DOHH2 (cell line): ENCODE measurements at regions not wholly inside any gene's neighbourhood (a gene's known extent, or its start where the extent isn't known, plus 50 kb on each side); places are given as distances from the start of the nearest gene placed in this dataset.

Experiments used
- H3F3A ChIP-seq: fragments of 200-600 bp; sonication (generic), shearing (Covaris generic); 2 replicates; pipeline ENCODE4 v1.6.0; 2016; ENCODE audit warnings: antibody characterized with exemption, mild to moderate bottlenecking; ENCODE audit not compliant: control insufficient read depth, insufficient read depth
- H3K27ac ChIP-seq: fragments of 200-600 bp; sonication (generic); 2 replicates; pipeline ENCODE4 v1.5.1; 2014; ENCODE audit warnings: low read depth, mild to moderate bottlenecking, low read length, moderate library complexity
- H3K27me3 ChIP-seq: fragments of 200-600 bp; sonication (generic); 2 replicates; pipeline ENCODE4 v1.6.1; 2014; ENCODE audit warnings: mild to moderate bottlenecking, low read length, mixed read lengths; ENCODE audit not compliant: control insufficient read depth
- H3K36me3 ChIP-seq: fragments of 200-600 bp; sonication (generic); 2 replicates; pipeline ENCODE4 v1.6.1; 2014; ENCODE audit warnings: mild to moderate bottlenecking, low read length, moderate library complexity, mixed read lengths; ENCODE audit not compliant: control insufficient read depth
- H3K4me1 ChIP-seq: fragments of 200-600 bp; sonication (generic); 2 replicates; pipeline ENCODE4 v1.6.1; 2014; ENCODE audit warnings: mild to moderate bottlenecking, low read length, mixed read lengths; ENCODE audit not compliant: control insufficient read depth
- H3K4me2 ChIP-seq: fragments of 200-600 bp; sonication (generic); 2 replicates; pipeline ENCODE4 v1.6.0; 2014; ENCODE audit warnings: mild to moderate bottlenecking, low read length, moderate library complexity
- H3K4me3 ChIP-seq: fragments of 200-600 bp; sonication (generic); 2 replicates; pipeline ENCODE4 v1.5.1; 2014; ENCODE audit warnings: mild to moderate bottlenecking, low read length, mixed read lengths
- H3K79me2 ChIP-seq: fragments of 200-600 bp; sonication (generic); 2 replicates; pipeline ENCODE4 v1.6.1; 2014; ENCODE audit warnings: mild to moderate bottlenecking, low read length, mixed read lengths; ENCODE audit not compliant: control insufficient read depth
- H3K9me2 ChIP-seq: fragments of 200-600 bp; sonication (generic); replicated peaks from 2 replicates; pipeline ENCODE4 v1.6.1; 2014; ENCODE audit warnings: mild to moderate bottlenecking, low read length, mixed read lengths; ENCODE audit not compliant: control insufficient read depth
- H3K9me3 ChIP-seq: fragments of 200-600 bp; sonication (generic); 2 replicates; pipeline ENCODE4 v1.6.1; 2014; ENCODE audit warnings: antibody characterized with exemption, low read length, mixed read lengths; ENCODE audit not compliant: control insufficient read depth, insufficient read depth
- H4K20me1 ChIP-seq: fragments of 200-600 bp; sonication (generic); 2 replicates; pipeline ENCODE4 v1.6.0; 2014; ENCODE audit warnings: low read depth, mild to moderate bottlenecking, antibody characterized with exemption, low read length, moderate library complexity; ENCODE audit not compliant: control insufficient read depth, insufficient read depth
- EZH2phosphoT487 ChIP-seq: fragments of 200-600 bp; sonication (generic); IDR thresholded peaks from 2 replicates; pipeline ENCODE4 v1.6.1; 2017; ENCODE audit warnings: borderline replicate concordance, mild to moderate bottlenecking, antibody characterized with exemption, low read length, moderate library complexity, mixed read lengths
- TF ChIP-seq, protein P1 (sequence below): fragments of 200-600 bp; sonication (generic); IDR thresholded peaks from one replicate; pipeline ENCODE4 v1.5.1; 2014; ENCODE audit warnings: antibody characterized with exemption, mild to moderate bottlenecking, low read depth, low read length; ENCODE audit not compliant: poor library complexity, severe bottlenecking

DNA sequence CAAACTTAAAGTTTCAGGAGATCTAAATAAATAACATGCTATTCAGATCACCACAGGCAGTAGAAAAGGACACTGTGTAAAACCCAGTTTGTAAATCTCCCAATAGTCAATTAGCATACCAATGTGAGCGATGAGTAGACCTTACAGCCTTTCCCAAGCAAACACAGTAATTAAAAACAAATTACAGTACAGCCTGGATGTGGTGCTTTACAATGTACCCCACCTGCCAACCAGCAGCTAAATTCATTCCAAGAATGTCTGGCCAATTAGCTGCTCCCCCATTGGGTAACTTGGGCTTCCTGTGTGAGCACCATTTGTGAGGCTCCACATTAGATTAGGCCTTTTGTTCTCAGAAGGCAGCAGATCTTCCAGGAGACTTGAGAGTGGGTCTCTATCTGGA lies 635.0 kb downstream of the TBL1XR1 start:
- TF ChIP-seq, protein P1, sequence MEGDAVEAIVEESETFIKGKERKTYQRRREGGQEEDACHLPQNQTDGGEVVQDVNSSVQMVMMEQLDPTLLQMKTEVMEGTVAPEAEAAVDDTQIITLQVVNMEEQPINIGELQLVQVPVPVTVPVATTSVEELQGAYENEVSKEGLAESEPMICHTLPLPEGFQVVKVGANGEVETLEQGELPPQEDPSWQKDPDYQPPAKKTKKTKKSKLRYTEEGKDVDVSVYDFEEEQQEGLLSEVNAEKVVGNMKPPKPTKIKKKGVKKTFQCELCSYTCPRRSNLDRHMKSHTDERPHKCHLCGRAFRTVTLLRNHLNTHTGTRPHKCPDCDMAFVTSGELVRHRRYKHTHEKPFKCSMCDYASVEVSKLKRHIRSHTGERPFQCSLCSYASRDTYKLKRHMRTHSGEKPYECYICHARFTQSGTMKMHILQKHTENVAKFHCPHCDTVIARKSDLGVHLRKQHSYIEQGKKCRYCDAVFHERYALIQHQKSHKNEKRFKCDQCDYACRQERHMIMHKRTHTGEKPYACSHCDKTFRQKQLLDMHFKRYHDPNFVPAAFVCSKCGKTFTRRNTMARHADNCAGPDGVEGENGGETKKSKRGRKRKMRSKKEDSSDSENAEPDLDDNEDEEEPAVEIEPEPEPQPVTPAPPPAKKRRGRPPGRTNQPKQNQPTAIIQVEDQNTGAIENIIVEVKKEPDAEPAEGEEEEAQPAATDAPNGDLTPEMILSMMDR: no peak
- no peak for TF ChIP-seq EZH2phosphoT487
- no peaks in the 10 kb centered on the region for H4K20me1 ChIP-seq
- no peaks in the 10 kb centered on the region for H3K4me1 ChIP-seq
- no peaks in the 10 kb centered on the region for H3K27me3 ChIP-seq
- no peaks in the 10 kb centered on the region for H3K79me2 ChIP-seq
- H3K9me2 ChIP-seq: no peaks in the 10 kb centered on the region
- no peak overlapping the region for H3K4me3 ChIP-seq
- H3K9me3 ChIP-seq: no peaks in the 10 kb centered on the region
- no peak overlapping the region for H3K4me2 ChIP-seq
- H3K27ac ChIP-seq: no peak overlapping the region
- H3K36me3 ChIP-seq: no peaks in the 10 kb centered on the region
- no peaks in the 10 kb centered on the region for H3F3A ChIP-seq

DNA sequence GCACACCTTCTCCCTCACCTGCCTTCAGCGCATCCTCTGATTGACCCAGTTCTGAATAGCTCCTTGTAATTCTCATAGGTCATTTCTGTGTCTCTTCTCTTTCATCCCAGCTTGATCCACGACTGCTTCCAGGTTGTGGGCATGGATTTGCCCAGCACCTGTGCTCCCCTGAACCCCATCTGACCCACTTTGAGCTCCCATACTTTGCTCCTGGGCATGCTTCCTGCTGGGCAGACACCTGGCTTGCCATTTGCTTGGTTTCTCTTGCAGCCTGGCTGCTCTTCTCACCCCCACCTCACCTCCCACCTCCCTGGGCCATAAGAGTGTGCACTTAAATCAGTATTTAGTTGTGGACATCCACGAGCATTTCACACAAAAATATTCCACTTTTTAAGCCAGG lies 635.5 kb downstream of the TBL1XR1 start:
- no peak overlapping the region for H3K4me2 ChIP-seq
- no peaks in the 10 kb centered on the region for H4K20me1 ChIP-seq
- H3K27ac ChIP-seq: no peak overlapping the region
- no peaks in the 10 kb centered on the region for H3K9me3 ChIP-seq
- H3K4me1 ChIP-seq: no peaks in the 10 kb centered on the region
- H3K9me2 ChIP-seq: no peaks in the 10 kb centered on the region
- H3K79me2 ChIP-seq: no peaks in the 10 kb centered on the region
- H3K4me3 ChIP-seq: no peak overlapping the region
- H3F3A ChIP-seq: no peaks in the 10 kb centered on the region
- no peaks in the 10 kb centered on the region for H3K36me3 ChIP-seq
- TF ChIP-seq EZH2phosphoT487: no peak
- TF ChIP-seq, protein P1: no peak
- H3K27me3 ChIP-seq: no peaks in the 10 kb centered on the region

DNA sequence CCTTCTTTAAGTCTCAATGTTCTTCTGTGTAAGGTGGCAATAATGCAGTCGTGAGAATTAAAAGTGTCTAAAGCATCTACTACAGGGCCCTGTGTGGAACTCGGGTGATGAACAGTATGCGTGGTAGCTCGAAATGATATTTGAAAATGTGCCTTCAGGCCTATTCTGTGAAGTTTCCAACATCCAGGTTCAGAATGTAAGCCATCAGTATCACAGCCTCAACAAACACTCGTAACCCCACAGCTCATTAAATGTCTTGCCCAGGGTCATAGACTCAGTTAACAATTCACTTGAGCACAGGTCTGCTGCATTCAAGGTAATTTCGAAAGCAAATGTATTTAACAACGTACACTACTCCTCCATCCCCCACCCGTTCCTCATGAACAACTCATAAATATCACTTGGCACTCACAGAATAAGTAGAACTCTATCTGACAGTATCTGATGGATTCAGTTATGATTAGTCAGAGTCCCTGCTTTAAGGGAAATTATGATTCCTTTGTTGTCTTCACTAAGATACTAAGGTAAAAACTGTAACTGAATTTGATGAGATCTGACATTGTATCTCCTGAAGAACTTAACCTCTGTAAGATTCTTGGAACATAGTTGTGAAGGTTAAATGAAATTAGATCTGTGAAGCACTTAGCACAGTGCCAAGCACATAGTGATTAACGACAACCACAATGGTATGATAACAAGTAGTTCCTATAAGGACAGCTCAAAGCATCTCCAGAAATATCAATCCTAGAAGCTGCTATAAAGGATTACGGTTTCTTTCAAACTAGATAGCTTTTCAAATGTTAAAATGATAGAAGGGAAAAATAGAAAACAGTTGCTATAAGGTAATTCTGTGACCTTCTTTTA lies 642.3 kb downstream of the TBL1XR1 start:
- no peaks in the 10 kb centered on the region for H3K9me3 ChIP-seq
- TF ChIP-seq, protein P1: no peak
- no peak for TF ChIP-seq EZH2phosphoT487
- no peaks in the 10 kb centered on the region for H3K27me3 ChIP-seq
- no peak overlapping the region for H3K4me3 ChIP-seq
- no peaks in the 10 kb centered on the region for H3K79me2 ChIP-seq
- H3K4me1 ChIP-seq: no peaks in the 10 kb centered on the region
- H4K20me1 ChIP-seq: no peaks in the 10 kb centered on the region
- H3K27ac ChIP-seq: no peak overlapping the region
- H3K36me3 ChIP-seq: no peaks in the 10 kb centered on the region
- no peak overlapping the region for H3K4me2 ChIP-seq
- no peaks in the 10 kb centered on the region for H3K9me2 ChIP-seq
- H3F3A ChIP-seq: no peaks in the 10 kb centered on the region
